HG02938 (cell line): ENCODE measurements at regions not wholly inside any gene's neighbourhood (a gene's known extent, or its start where the extent isn't known, plus 50 kb on each side); places are given as distances from the start of the nearest gene placed in this dataset.
"Not testable (repeated sequence)": the region's sequence is repeated elsewhere in the genome, so short reads cannot be mapped to it uniquely, and the experiment has no call there.

ENCODE experiments used
- ATAC-seq: cut with Tn5 transposase; IDR thresholded peaks from one replicate; pipeline ENCODE4 v1.9.1; 2021; ENCODE audit warnings: mild to moderate bottlenecking, moderate library complexity; ENCODE audit not compliant: unreplicated experiment

GRCh38 chr19:29015569-29015968, 197.4 kb downstream of the UQCRFS1 start:
- ATAC-seq = no peak

DNA sequence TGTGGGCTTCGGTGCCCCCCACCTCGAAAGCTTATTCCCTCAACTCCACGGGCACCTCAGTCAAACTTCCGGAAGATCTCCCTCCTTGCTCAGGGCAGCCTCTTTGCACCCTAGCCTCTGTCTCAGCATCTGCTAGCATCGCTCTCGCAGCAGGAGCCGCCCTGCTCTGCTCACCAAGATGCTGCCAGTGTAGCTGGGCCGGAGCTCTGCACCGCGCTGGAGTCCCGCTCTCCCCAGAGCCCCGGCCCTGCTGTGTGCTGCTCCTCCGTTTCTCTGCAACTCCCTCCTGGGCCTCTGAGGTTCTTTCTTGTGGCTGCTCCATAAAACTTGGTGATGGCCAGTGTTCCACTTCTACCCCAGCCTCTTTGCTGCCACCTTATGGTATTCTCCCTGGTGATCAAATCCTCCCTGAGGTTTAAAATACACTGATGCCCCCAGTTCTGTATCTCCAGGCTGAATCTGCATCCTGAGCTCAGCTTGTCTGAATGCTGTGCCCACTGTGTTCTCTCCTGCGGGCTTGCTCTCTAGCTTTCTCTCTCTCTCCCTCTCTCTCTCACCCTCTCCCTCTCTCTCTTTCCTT, 198.0 kb downstream of the UQCRFS1 start:
- ATAC-seq = no peak

DNA sequence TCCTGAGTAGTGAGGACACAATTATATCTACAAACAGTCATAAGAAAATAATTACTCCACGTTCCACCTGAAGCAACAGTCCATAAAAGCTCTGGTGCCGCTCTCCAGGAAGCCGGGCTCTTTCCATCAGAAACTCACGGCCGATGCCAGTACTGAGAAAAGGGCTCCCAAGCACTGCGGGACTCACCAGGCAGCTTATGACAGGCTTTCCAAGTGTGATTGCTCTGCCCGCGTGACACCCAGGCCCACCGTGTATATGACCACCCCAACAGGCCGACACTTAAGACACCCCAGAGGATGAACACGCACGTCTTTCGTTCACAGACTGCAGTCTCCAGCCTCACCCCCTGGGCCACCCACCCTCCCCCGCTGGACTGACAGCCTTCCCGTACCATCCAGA, 199.0 kb downstream of the UQCRFS1 start:
- ATAC-seq = no peak

- ATAC-seq = no peak
Measured at GRCh38 chr19:29013325-29013724, 199.6 kb downstream of the UQCRFS1 start.

- no peak for ATAC-seq
Measured at GRCh38 chr19:29012457-29012856, 200.5 kb downstream of the UQCRFS1 start.

- ATAC-seq = no peak
Measured at GRCh38 chr19:29010276-29010675, 202.7 kb downstream of the UQCRFS1 start.

DNA sequence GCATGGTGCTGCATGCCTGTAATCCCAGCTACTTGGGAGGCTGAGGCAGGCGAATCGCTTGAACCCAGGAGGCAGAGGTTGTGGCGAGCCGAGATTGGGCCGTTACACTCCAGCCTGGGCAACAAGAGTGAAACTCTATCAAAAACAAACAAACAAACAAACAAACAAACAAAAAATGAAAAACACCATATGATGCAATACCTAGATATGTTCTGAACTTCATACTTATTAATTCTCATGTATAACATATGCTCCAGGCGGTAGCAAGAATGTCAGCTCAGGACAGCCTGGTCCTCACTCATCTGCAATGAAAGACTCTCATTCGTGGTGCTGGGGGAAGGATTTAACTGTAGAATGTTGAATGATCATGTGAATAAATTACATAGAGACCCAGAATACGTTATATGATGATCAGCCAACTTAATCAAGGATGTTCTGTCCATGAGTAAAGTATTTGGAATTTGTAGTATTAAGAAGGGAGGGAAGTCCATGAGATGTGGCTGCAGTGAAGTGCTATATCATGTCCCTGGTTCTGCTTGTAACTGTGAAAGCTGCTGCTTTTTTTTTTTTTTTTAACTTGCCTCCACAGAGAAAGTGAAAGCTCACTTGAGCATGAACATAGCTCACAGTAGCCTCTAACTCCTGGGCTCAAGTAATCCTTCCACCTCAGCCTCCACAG, 206.8 kb downstream of the UQCRFS1 start:
- no peak for ATAC-seq

DNA sequence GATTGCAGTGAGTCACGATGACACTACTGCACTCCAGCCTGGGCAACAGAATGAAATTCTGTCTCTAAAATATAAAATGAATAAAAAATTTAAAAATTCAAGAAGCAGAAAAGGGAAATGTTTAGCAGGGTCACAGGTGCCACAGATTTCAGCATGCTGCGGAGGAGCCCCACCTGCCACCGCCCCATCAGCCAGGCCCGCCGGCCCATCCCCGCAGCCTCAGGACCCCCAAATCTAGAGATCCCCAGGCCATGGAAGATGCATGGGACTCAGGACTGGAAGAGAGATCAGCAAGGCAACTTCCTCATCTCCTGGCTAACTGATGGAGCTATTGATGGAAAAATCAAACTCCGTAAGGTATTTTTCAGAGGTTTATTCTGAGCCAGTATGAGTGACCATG, 208.2 kb downstream of the UQCRFS1 start:
- ATAC-seq = no peak

- no peak for ATAC-seq
Measured at GRCh38 chr19:29003641-29004409, 209.1 kb downstream of the UQCRFS1 start.

DNA sequence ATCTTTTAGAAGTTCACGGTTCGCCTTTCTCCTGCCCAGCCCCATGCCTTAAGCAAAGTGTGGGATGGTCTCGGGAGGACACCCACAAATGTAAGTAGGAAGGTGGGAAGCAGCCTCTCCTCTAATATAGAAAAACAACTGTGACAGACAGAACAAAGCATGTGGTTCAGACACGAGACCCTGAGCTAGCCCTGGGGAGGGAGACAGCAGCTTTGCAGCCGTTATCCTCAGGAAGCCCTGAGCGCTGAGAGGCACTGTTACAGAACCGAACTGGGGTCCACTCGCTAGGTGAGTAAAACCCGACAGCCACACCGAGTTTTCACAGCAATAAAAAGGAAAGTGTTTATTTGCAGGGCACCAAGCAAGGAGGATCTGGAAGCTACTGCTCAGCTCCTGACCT, 210.6 kb downstream of the UQCRFS1 start:
- ATAC-seq = no peak

GRCh38 chr19:29001597-29002245, 211.2 kb downstream of the UQCRFS1 start:
- ATAC-seq = no peak

- no peak for ATAC-seq
Measured at GRCh38 chr19:29001141-29001581, 211.8 kb downstream of the UQCRFS1 start.

- ATAC-seq = no peak
Measured at GRCh38 chr19:28999724-29000433, 213.1 kb downstream of the UQCRFS1 start.

DNA sequence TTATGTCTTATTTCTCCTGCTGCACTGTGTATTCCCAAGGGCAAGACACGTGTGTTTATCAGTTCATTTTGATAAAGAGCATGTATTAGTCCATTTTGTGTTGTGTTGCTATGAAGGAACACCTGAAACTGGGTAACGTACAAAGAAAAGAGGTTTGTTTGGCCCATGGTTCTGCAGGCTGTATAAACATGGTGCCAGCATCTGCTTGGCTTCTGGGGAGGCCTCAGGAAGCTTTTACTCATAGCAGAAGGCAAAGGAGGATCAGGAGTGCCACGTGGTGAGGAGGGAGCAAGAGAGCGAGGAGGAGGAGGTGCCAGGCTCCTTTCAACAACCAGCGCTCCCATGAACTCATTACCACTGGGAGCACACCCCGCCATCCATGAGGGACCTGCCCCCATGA, 214.0 kb downstream of the UQCRFS1 start:
- ATAC-seq = no peak

DNA sequence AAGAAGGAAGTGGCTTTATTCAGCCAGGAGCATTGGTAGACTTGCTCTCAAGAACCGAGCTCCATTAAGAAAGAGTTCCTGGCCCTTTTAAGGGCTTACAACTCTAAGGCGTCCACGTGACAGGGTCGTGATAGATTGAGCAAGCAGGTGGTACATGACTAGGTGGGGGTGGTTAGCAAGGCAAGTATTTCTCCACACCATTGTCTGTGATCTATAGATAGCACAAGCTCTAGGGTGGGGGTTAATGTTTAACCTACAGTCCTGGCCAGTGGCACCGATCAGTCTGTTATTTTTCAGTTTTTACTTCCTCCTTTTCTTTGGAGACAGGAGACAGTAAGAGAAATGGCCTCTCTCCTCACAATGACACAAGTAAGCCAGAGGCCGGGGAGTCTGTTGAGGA, 215.1 kb downstream of the UQCRFS1 start:
- ATAC-seq = not testable (repeated sequence)

GRCh38 chr19:28990522-28990921, 222.4 kb downstream of the UQCRFS1 start:
- ATAC-seq = no peak

DNA sequence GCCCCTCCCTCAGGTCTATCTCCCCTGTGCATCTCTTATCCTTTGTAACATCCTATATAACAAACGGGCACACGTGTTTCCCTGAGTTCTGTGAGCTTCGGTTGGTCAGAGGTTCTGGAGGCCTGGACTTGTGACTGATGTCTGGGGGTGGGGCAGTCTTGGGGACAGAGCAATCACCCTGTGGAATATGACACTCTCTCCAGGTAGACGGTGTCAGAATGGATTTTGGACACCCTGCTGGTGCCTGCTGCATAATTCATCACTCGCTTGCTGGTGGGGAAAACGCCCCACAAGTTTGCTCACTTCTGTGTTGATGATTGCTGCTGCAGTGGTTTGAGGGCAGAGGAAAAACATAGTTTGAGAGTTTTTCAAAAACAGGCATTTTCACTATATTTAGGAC, 223.2 kb downstream of the UQCRFS1 start:
- ATAC-seq = no peak

- no peak for ATAC-seq
Measured at GRCh38 chr19:28988066-28988465, 224.9 kb downstream of the UQCRFS1 start.

DNA sequence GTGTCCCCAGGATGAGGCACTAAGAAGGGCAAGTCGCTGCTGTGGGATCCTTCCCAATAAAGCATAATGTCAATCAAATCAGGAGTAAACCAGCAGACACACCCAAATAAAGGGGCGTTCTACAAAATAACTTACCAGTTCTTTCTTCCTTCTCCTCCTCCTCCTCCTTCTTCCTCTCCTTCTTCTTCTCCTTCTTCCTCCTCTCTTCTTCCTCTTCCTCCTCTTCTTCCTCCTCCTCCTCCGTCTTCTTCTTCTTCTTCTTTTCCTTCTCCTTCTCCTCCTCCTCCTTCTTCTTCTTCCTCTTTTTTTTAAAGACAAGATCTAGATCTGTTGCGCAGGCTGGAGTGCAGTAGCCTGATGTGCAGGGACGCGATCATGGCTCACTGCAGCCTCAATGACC, 225.8 kb downstream of the UQCRFS1 start:
- no peak for ATAC-seq

DNA sequence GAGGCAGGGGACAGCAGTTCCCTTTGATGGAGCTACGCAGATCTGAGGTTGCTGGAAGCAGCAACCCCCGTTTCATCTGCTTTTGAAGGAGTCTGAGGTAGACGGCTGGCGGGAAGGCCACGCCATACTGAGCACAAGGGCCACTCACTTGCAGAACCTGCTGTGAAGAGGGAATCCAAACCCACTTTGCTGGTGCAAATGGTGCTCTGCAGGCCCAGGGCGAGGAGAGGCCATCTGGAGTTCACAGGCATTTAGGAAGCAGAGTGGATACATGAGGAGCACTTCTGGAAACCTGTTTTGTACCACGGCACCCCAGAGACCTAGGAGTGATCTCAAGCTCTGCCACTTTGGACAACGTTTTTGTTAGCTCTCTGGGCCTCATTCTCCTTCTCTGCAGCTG, 227.8 kb downstream of the UQCRFS1 start:
- no peak for ATAC-seq

- ATAC-seq = no peak
Measured at GRCh38 chr19:28984315-28984714, 228.6 kb downstream of the UQCRFS1 start.
